GM18907 (cell line): ENCODE measurements at regions not wholly inside any gene's neighbourhood (a gene's known extent, or its start where the extent isn't known, plus 50 kb on each side); places are given as distances from the start of the nearest gene placed in this dataset.

Source experiments
- ATAC-seq: cut with Tn5 transposase; IDR thresholded peaks from one replicate; pipeline ENCODE4 v1.9.1; 2021; ENCODE audit warnings: mild to moderate bottlenecking, moderate library complexity; ENCODE audit not compliant: unreplicated experiment

DNA sequence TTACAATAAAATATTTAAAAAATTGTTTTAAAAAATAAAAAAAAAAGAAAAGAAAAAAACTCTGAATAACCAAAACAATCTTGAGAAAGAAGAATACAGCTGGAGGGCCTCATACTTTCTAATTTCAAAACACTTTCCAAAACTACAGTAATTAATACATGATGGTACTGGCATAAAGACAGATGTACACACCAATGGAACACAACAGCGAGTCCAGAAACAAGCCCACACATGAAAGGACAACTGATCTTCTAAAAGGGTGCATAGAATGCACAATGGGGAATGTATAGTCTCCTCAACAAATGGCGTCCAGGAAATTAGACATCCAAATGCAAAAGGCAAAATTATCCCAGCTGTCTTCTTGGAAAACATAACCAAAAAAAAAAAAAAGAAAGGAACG is 99.6 kb downstream of the LURAP1L start:
- no peak for ATAC-seq

DNA sequence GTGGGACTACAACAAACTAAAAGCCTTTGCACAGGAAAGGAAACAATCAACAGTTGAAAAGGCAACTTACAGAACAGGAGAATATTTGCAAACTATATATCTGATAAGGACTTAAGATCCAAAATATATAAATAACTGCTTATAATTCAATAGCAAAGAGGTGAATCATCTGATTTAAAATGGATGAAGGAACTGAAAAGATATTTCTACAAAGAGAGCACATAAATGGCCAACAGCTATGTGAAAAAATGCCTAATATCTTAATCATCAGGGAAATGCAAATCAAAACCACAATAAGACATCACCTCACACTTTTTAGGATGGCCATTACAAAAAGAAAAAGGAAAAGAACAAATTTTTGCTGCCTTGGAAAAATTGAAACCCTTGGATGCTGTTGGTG is 100.4 kb downstream of the LURAP1L start:
- no peak for ATAC-seq

DNA sequence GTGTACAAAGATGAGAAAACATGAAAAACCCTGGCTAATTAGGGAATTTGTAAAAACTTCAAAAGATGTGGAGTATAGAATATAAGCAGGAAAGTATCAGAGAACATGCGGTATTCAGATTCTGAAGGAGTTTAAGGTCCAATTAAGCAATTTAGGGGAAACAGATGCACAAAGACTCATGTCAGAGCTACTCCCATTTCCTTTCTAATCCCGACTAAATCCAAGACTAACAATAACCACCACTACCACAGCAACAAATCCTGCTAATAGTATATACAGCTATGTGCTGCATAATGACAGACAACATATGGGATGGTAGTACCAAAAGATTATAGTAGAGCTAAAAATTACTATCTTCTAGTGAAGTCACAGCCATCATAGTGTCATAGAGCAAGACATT is 102.1 kb downstream of the LURAP1L start:
- no peak for ATAC-seq

DNA sequence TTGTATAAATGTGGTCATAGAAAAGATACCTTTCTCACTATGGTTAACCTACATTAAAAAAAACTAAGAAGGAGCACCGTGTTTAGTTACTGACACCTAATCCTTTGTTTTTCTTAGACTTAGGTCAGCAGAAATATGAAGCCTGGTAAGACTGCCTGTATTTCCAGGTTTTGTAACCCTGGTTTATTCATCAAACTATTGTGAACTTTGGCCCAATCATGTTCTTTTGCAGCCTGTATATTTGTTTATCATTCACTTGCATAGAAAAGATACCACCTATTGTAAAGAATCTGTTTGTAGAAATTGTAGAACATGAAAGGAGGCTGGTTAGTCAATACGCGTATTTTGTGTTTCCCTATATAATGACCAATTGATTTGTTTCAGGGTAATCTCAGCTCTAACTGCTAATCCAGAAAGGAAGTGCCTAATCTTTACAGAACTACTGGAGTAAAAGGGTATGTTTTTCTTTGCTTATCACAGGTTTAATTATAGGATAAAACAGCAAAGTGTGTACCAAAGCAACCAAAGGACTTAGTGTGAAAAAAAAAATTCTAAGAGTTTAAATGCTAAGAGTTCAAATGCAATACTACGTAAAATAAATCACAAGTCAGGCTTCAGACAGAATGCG is 103.6 kb downstream of the LURAP1L start:
- ATAC-seq: no peak

DNA sequence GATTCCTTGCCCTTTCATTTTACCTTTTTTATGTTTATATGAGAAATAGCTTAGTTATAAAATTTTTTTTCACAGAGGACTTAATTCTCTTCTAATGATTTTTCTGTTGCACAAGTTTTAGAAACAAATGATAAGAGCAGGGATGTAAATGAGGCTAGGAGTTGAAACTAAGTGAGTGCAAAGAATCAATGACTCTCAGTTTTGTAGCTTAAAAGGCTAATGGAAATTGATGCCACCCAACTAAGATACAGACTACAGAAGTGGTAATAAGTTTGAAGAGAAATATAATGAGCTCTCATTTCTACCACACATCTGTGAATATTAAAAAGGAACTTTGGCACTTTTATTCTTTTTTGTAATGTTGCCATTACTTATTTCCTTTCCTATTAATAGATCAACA is 105.1 kb downstream of the LURAP1L start:
- ATAC-seq: no peak

DNA sequence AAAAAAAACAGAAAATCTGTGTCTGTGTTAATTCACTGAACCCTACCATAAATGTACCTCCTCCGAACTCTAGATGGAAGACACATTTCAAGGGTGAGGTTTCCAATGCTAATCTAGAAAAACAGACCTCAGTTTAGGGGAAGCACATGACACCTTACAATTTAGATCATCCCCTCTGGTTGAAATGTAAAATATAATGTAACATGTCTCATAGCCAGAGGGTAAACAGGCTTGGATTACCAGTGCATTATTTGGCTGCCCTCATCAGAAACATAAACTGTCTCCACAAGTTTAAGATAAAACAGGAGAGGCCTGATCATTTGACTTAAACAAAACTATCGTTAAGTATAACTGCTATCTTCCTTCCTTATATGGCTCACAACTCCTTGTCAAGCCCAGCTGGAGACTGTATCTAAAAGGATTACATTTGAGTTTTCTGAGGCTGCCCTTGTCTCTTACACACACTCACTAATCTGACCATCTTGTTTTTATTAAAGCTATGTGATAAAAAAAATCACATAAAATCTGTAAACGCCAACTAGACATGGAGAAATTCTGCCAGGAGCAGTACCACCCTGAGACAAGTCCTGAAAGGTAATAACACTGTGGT is 105.7 kb downstream of the LURAP1L start:
- ATAC-seq: no peak

DNA sequence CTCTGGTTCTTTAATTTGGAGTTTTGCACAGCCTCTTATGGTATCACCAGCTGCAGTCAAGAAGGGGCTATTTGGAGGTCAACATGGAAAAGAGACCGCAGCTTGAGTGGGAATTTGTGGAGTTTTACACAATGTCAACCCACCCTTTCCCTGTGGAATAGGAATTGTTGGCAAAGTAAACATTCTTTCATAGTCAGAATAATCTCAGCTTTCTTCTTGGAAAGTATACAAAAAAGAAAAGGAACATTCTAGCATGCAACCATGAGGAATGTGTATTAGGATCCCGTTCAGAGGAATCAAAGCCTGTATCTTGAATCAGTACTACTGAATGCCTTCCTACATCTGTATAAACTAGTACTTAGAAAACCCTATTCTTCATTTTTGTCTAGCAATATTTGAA is 107.6 kb downstream of the LURAP1L start:
- ATAC-seq: no peak

DNA sequence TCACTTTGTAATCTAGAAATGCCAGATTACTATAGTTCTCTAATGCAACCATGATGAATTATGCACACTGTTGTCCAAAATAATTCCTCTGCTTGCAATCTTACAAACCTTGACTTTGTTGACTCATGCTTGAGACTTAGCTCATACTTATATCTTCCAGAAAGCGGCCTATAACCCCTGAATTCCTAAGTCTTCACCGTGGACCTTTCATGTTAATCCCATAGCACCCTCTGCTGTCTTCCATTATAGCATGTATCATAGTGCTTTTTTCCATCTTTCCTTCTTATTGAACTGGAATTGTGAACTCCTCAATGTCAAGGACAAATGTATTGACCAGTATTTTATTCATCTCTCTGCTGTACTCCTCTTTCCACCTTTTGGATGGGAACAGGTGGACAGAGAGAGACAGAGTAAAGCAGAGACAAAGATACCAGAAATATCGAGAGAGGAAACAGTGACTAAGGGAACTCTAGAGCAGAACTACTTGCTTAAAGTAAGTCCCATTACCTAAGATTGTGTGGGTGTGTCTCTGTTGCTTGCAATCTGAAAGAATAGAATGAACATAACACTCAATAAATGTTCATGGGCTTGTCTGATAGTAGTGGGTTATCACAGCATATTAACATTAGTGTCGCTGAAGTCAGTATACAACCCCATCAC is 110.0 kb downstream of the LURAP1L start:
- ATAC-seq: no peak

DNA sequence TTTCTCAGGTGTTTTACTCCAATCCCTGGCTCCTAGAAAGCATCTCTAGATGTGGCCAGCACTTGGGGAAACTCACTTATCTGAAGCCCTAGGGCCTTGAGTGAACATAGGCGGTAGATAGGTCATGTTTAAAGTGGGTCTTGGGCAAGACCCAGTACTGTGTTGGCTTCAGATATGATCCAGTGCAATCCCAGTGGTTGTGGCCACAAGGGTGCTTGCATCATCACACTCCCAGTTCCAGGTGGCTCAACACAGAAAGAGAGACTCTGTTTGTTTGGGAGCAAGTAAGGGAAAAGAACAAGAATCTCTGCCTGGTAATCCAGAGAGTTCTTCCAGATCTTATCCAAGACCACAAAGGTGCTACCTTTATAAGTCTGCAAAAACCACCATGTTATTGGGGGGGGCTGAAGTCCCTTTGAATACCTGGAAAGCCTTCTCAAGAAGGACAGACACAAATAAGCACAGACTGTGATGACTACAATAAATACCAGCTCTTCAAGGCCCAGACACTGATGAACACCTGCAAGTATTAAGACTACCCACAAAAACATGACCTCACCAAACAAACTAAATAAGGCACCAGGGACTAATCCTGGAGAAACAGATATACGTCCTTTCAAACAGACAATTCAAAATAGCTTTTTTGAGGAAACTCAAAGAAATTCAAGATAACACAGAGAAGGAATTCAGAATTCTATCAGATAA is 114.7 kb downstream of the LURAP1L start:
- ATAC-seq: no peak

DNA sequence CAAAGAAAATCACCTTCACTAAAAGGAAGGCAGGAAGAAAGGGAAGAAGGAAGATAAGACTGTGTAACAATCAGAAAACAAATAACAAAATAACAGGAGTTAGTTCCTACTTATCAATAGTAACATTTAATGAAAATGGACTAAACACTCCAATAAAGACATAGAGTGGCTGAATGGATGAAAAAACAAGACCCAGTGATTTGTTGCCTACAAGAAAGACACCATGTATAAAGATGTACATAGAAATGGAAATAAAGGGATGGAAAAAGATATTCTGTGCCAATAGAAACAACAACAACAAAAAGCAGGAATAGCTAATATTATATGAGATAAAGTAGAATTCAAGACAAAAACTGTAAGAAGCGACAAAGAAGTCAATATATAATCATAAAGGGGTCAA is 116.8 kb downstream of the LURAP1L start:
- no peak for ATAC-seq

DNA sequence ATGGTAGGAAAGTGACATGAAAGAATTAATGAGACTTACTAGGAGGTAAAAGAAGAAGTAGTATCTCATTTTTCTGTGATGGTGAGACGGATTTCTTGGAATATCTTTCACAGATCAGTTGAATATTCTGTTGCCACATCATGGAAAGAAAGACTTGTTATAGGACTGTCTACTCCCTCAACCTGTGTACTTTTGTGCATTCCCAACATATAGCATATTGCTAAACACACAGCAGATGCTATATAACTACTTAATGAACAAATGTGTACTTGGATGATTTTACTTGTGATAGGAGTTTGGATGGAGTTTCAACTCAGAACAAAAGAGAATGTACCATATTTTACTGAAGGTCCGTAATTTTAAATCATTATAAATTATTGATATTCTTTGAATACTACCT is 128.5 kb downstream of the LURAP1L start:
- no peak for ATAC-seq

DNA sequence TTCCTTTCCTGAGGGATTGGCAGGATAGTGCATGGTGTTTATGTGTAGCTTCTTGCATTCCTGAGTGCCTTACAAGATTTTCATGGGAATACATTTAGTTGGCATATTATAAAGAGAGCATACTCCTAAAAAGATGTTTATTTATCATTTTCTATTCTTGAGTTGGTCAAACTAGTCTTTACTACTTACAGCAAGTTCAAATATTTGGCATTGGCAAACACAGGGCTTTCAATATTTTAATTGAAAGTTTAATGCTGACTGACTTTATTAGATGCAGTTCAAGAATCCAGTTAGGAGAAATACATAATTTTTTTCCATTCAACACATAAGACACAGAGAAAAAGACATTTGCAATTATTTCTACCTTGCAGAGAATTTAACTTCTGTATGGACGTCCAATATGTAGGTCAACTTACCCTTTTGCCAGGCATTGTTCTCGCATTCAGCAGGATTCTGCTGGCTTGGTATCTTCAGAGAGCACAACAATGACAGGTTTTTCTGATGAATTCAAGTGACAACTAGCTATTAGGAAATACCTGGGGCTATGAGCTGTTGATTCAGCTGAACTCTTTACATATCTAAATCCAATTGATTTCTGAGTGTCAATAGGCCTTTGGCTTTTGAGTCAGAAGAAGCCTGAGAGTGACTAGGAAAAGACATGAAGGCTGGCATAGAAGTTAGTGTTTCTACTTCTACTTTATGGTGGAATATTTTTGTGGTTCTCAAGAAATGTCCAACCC is 129.6 kb downstream of the LURAP1L start:
- no peak for ATAC-seq

DNA sequence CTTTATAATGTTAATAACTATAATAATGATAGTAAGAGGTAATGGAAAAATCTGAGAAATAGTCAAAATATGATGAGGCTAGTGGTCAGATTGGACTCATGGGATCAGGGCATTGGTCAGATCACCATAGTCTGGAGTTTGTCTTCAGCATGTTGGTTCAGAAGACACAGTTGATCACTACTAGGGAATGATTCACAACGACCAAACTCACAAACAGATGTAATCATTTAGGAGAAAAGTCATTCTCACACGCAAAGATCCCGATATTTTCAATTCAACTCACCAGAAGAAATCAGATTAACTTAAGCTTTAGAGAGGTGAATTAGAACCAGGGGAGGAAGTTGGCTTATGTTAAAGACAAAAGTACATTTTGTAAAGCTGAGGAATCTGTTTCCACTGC is 131.8 kb downstream of the LURAP1L start:
- no peak for ATAC-seq

DNA sequence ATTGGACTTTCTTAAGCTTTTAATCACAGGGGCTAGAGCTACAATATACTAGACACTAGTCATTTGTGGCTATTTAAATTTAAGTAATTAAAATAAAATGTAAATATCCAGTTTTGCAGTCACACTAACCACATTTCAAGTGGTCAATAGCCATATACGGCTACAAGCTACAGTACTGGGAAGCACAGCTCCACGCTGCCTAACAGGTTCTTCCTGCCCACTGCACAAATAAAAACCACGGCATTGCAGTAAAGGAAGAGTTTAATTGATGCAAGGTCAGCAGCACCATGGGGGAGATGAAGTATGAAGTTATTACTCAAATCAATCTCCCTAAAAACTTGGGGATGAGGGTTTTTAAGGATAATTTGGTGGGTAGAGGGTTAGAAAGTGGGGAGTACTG is 134.1 kb downstream of the LURAP1L start:
- no peak for ATAC-seq

DNA sequence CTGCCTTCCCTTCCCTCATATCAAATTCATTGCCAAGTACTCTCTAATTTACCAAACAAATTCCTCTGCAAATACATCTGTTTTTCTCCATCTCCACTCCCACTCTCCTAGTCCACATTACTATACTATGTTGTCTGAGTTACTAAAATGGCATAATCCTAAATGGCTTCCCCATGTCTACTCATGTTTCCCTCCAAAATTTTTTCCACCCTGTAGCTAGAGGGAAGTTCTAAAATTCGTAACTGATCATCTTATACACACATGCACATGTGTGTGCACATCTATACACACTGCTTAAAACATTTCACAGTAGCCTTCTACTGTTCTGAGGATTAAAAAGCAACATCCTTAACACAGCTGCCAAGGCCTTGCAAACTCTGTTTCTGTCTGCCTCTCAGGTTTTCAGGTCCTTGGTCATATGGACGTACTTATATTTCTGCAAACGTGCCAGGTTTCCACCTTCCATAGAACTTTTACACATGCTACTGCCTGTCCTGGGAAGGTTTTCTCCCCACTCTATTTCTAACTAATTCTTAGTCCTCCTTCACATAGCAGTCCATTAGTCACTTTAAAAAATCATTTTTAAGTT is 140.6 kb downstream of the LURAP1L start:
- no peak for ATAC-seq

DNA sequence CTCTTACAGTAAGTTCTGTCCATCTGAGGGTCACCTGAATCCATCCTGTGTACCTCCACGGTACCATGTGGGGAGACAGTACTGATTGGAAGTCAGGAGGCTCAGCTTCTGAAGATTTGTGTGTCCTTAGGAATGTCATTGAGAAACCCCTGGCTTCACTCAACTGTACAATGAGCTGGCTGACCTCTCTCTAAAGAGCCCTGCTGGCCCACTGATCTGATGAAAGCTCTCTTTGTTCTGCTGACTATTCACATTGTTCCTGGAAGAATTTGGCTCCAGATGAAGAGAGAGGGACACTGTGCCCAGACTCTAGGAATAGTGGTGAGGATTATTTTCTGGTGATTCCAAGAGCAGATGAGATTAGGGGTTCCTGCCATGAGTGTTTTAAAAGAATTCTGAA is 141.2 kb downstream of the LURAP1L start:
- no peak for ATAC-seq

DNA sequence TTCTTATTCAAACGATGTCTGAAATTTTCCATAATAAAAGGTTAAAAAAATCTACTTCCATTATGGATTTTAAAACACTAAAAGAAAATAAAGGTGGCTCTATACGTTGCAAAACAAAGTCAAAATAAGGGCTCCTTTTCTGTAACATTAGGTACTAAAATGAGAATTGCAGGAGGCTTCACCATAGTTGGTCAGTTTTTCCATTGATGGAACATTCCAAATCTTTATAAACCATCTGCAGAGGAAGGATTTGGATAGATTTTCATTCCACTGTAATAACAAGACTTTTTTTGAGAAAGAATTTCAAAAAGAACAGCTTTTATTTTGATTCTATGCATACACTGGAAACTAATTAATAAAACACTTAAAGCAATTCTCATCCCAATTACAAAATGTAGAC is 145.6 kb downstream of the LURAP1L start:
- ATAC-seq: no peak

DNA sequence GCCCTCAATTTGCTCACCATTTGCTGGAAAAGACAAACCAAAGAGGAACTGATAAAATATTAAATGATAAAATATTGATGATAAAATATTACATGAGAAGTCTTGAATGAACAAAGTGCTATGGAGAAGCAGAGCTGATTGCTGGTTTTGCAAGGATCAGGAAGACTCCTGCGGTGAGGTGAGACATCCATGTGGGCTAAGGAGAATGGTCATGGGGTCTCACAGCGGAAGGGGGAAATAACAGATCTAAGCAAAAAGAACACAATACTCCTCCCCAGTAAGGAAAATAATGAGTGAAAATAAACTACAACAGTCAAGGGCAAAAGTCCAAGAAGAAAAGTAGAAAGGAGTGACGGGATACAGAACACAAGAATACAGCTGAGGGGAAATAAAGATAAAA is 146.8 kb downstream of the LURAP1L start:
- no peak for ATAC-seq

DNA sequence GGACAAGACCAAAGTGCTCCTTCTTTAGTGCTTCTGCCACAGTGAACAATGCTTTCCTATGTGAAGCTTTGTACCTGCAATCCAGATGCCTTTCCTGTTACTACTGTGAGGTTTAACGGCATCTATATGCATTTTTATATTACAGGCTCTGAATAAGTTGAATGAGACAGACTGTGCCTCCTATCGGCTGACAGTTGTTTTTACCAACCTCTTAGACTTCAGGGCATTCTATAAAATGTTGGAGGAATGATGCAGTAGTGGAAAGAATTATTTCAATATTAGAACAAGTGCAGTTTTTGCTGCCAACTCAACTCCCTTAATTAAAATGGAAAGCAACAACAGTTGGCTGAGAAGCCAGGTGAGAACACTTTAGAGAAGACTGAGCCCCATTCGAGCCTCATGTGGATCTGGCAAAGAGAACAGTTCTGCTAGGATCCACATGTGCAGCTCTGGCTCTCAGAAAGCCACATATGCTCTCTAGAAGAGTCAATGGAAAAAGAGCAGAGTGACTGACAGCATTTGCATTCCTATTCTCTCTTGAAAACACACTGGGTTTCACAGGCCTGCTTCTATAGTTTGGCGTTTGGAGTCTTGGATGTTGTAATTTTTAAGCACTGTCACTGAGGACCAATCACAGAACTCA is 147.5 kb downstream of the LURAP1L start:
- ATAC-seq: no peak

DNA sequence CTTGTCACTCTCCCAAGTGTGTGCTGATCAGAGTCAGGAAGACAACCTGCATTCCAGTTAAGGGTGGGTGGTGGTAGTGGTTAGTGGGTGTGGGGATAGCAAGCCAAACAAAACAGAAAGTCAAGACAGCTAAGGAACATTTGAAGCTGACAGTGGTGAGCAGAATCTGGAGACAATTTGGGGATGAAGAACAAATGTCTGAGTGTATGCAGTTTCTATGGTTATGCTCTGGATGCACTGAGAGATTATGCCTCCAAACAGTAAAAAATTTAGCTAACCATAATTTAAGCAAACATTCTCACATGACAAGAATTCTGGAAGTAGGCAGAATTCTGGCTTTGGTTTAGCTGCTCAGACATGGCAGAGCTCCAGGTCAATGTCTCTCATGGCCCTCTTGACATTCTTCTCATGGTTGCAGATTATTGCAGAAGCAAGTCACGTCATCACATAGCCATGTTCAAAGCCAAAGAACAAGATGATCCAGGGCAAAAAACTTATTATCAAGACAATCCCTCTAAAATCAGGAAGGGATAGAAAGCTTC is 148.7 kb downstream of the LURAP1L start:
- ATAC-seq: no peak
